Right lobe of liver (tissue), 4 donors: ENCODE measurements at regions not wholly inside any gene's neighbourhood (a gene's known extent, or its start where the extent isn't known, plus 50 kb on each side); places are given as distances from the start of the nearest gene placed in this dataset.

ENCODE experiments used
- POLR2A ChIP-seq: fragments of 450-650 bp; IDR thresholded peaks from one replicate; pipeline ENCODE4 v1.6.1; 2017; ENCODE audit warnings: antibody characterized with exemption, mild to moderate bottlenecking
- TF ChIP-seq, protein P1 (sequence below), 4 donors: fragments of 200-600 bp in 3 of 4; fragments of 450-650 bp in 1 of 4; IDR thresholded peaks; one replicate each; pipeline versions ENCODE4 v1.5.1 to v1.8.0; 2016 to 2022; ENCODE audit warnings: antibody characterized with exemption in 4 of 4, mild to moderate bottlenecking in 2 of 4
- donor health status: DM: no; HTN: no; CAD: no.
- donor health status: DM: no; HTN: no; CAD: no.
- donor health status: DM: no; HTN: yes; CAD: no.

DNA sequence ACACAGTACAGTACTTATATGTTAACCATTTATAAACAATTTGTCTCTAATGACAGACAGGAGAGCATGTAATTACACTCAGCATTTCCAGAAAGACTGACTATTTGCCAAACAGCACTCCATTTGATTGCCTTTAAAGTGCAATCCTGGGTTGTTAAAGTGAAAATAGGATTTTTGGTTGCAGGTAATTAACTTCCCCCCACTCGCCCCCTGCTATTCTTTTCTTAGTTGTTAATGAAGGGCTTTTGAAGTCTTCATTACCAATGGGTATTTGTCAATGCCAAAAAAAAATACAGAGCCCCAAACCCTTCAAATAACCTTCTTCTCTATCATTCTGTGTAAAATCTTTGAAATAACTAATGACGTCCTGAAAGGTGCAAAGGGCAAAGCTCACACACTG lies 825.6 kb downstream of the STPG2 start:
- TF ChIP-seq, protein P1, sequence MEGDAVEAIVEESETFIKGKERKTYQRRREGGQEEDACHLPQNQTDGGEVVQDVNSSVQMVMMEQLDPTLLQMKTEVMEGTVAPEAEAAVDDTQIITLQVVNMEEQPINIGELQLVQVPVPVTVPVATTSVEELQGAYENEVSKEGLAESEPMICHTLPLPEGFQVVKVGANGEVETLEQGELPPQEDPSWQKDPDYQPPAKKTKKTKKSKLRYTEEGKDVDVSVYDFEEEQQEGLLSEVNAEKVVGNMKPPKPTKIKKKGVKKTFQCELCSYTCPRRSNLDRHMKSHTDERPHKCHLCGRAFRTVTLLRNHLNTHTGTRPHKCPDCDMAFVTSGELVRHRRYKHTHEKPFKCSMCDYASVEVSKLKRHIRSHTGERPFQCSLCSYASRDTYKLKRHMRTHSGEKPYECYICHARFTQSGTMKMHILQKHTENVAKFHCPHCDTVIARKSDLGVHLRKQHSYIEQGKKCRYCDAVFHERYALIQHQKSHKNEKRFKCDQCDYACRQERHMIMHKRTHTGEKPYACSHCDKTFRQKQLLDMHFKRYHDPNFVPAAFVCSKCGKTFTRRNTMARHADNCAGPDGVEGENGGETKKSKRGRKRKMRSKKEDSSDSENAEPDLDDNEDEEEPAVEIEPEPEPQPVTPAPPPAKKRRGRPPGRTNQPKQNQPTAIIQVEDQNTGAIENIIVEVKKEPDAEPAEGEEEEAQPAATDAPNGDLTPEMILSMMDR (IDR thresholded peaks at IDR 0.05): no peak
- no peak for TF ChIP-seq POLR2A
